NT2/D1 (cell line): ENCODE measurements at regions not wholly inside any gene's neighbourhood (a gene's known extent, or its start where the extent isn't known, plus 50 kb on each side); places are given as distances from the start of the nearest gene placed in this dataset.

ENCODE experiments used
- DNase-seq: peaks from one replicate; pipeline ENCODE4 v3.0.0-alpha.2; 2011; ENCODE audit warnings: low read depth, low spot score
- H3K27me3 ChIP-seq: 2 replicates; pipeline ENCODE4 v1.6.0; 2011; ENCODE audit warnings: mild to moderate bottlenecking; ENCODE audit not compliant: insufficient read length, insufficient read depth
- H3K36me3 ChIP-seq: 2 replicates; pipeline ENCODE4 v1.6.1; 2011; ENCODE audit warnings: mild to moderate bottlenecking, low read length, mixed read lengths; ENCODE audit not compliant: insufficient read depth, insufficient read length
- H3K4me1 ChIP-seq: 2 replicates; pipeline ENCODE4 v1.5.1; 2011; ENCODE audit not compliant: insufficient read depth, insufficient read length
- H3K4me3 ChIP-seq: 2 replicates; pipeline ENCODE4 v1.5.1; 2011; ENCODE audit warnings: low read depth; ENCODE audit not compliant: insufficient read length
- H3K9ac ChIP-seq: 2 replicates; pipeline ENCODE4 v1.6.0; 2011; ENCODE audit warnings: low read depth; ENCODE audit not compliant: insufficient read length
- H3K9me3 ChIP-seq: 2 replicates; pipeline ENCODE4 v1.5.1; 2011; ENCODE audit warnings: mild to moderate bottlenecking, low read length; ENCODE audit not compliant: insufficient read depth
- SUZ12 ChIP-seq: IDR thresholded peaks from 2 replicates; pipeline ENCODE4 v1.6.1; 2011; ENCODE audit not compliant: insufficient read length, insufficient read depth; ENCODE audit errors: extremely low read depth
- YY1 ChIP-seq: IDR thresholded peaks from 2 replicates; pipeline ENCODE4 v1.6.1; 2011; ENCODE audit not compliant: insufficient read length, insufficient read depth
- ZNF274 ChIP-seq: IDR thresholded peaks from 2 replicates; pipeline ENCODE4 v1.6.1; 2011; ENCODE audit warnings: mild to moderate bottlenecking, low read depth, low read length

- no peaks in the 10 kb centered on the region for H3K36me3 ChIP-seq
- H3K4me3 ChIP-seq = no peak overlapping the region
- H3K9ac ChIP-seq = no peak overlapping the region
- no peak for TF ChIP-seq ZNF274
- no peak for TF ChIP-seq SUZ12
- TF ChIP-seq YY1 = no peak
- no peaks in the 10 kb centered on the region for H3K4me1 ChIP-seq
- no peaks in the 10 kb centered on the region for H3K27me3 ChIP-seq
- H3K9me3 ChIP-seq = no peaks in the 10 kb centered on the region
- no peak for DNase-seq
Measured at GRCh38 chr13:83958531-83958930, 76.3 kb upstream of the SLITRK1 start.

GRCh38 chr13:83955011-83955410 lies 72.7 kb upstream of the SLITRK1 start:
- Histone ChIP-seq H3K9ac (no peak overlapping the region), H3K4me1 (no peaks in the 10 kb centered on the region), H3K4me3 (no peak overlapping the region), H3K27me3 (no peaks in the 10 kb centered on the region), H3K36me3 (no peaks in the 10 kb centered on the region), H3K9me3 (no peaks in the 10 kb centered on the region)
- TF ChIP-seq YY1 (no peak), SUZ12 (no peak), ZNF274 (no peak)
- DNase-seq = no peak

GRCh38 chr13:83953916-83954315 lies 71.6 kb upstream of the SLITRK1 start:
- no peak for DNase-seq

GRCh38 chr13:83950293-83950692 lies 68.0 kb upstream of the SLITRK1 start:
- Histone ChIP-seq H3K36me3 (no peaks in the 10 kb centered on the region), H3K9me3 (no peaks in the 10 kb centered on the region), H3K27me3 (no peaks in the 10 kb centered on the region), H3K9ac (no peak overlapping the region), H3K4me3 (no peak overlapping the region), H3K4me1 (no peaks in the 10 kb centered on the region)
- no peak for TF ChIP-seq SUZ12
- TF ChIP-seq ZNF274 = no peak
- TF ChIP-seq YY1 = no peak
- DNase-seq = no peak

More at GRCh38 chr13:83953916-83954315, 71.6 kb upstream of the SLITRK1 start:
- H3K9me3 ChIP-seq = no peaks in the 10 kb centered on the region
- no peak overlapping the region for H3K9ac ChIP-seq
- H3K4me1 ChIP-seq = no peaks in the 10 kb centered on the region
- TF ChIP-seq YY1 = no peak
- TF ChIP-seq ZNF274 = no peak
- TF ChIP-seq SUZ12 = no peak
- no peak overlapping the region for H3K4me3 ChIP-seq
- no peaks in the 10 kb centered on the region for H3K36me3 ChIP-seq
- no peaks in the 10 kb centered on the region for H3K27me3 ChIP-seq

- Histone ChIP-seq H3K36me3 (no peaks in the 10 kb centered on the region), H3K9ac (no peak overlapping the region), H3K27me3 (no peaks in the 10 kb centered on the region), H3K9me3 (peaks cover 14% of the 10 kb centered on the region; the same call in 1 of the 2 replicates), H3K4me1 (no peaks in the 10 kb centered on the region), H3K4me3 (no peak overlapping the region)
- DNase-seq = no peak
- TF ChIP-seq ZNF274 (no peak), YY1 (no peak), SUZ12 (no peak)
Measured at GRCh38 chr13:83943530-83944279, 61.4 kb upstream of the SLITRK1 start.

- Histone ChIP-seq H3K9ac (no peak overlapping the region), H3K27me3 (no peaks in the 10 kb centered on the region), H3K36me3 (no peaks in the 10 kb centered on the region), H3K9me3 (peaks cover 14% of the 10 kb centered on the region; the same call in 1 of the 2 replicates), H3K4me3 (no peak overlapping the region), H3K4me1 (no peaks in the 10 kb centered on the region)
- no peak for DNase-seq
- TF ChIP-seq YY1 (no peak), SUZ12 (no peak), ZNF274 (no peak)
Measured at GRCh38 chr13:83941701-83942335, 59.5 kb upstream of the SLITRK1 start.

- H3K9ac ChIP-seq = no peak overlapping the region
Measured at GRCh38 chr13:83940742-83941141, 58.5 kb upstream of the SLITRK1 start.

More at GRCh38 chr13:83940742-83941141, 58.5 kb upstream of the SLITRK1 start:
- no peak for DNase-seq
- Histone ChIP-seq H3K27me3 (no peaks in the 10 kb centered on the region), H3K9me3 (peaks cover 14% of the 10 kb centered on the region; the same call in 1 of the 2 replicates), H3K36me3 (no peaks in the 10 kb centered on the region), H3K4me1 (no peaks in the 10 kb centered on the region), H3K4me3 (no peak overlapping the region)
- TF ChIP-seq YY1 (no peak), SUZ12 (no peak), ZNF274 (no peak)
